ENCODE measurements at regions not wholly inside any gene's neighbourhood (a gene's known extent, or its start where the extent isn't known, plus 50 kb on each side); places are given as distances from the start of the nearest gene placed in this dataset.

- TF ChIP-seq POLR2A (IDR thresholded peaks at IDR 0.05) = no peak
- TF ChIP-seq CTCF (IDR thresholded peaks at IDR 0.05) = no peak
Observed at GRCh38 chr2:60371219-60371618, 182.2 kb downstream of the BCL11A start.

All from Peyer's patch (tissue), 4 donors.